Body of pancreas (tissue), 4 donors: ENCODE measurements at regions not wholly inside any gene's neighbourhood (a gene's known extent, or its start where the extent isn't known, plus 50 kb on each side); places are given as distances from the start of the nearest gene placed in this dataset.

ENCODE experiments used
- CTCF ChIP-seq, 7 experiments: fragments of 450-650 bp in 4 of 7; fragments of 200-600 bp in 3 of 7; sonication (generic) in 3 of 7; IDR thresholded peaks; one replicate each; pipeline ENCODE4 v1.5.1; 2016 to 2019; ENCODE audit warnings: antibody characterized with exemption in 7 of 7
- POLR2A ChIP-seq, 3 donors: fragments of 450-650 bp; IDR thresholded peaks; one replicate each; pipeline ENCODE4 v1.6.1; 2016; ENCODE audit warnings: antibody characterized with exemption in 3 of 3, mild to moderate bottlenecking in 2 of 3

GRCh38 chr14:51455041-51455835 lies 196.5 kb upstream of the FRMD6 start:
- TF ChIP-seq CTCF (IDR thresholded peaks at IDR 0.05) (no peak), POLR2A (IDR thresholded peaks at IDR 0.05) (no peak)
